ENCODE measurements at regions not wholly inside any gene's neighbourhood (a gene's known extent, or its start where the extent isn't known, plus 50 kb on each side); places are given as distances from the start of the nearest gene placed in this dataset.
"Not testable (repeated sequence)": the region's sequence is repeated elsewhere in the genome, so short reads cannot be mapped to it uniquely, and the experiment has no call there.

GRCh38 chr5:119954106-119954505 lies 324.7 kb downstream of the FAM170A start:
- no peaks in the 10 kb centered on the region for H3K4me1 ChIP-seq (ENCODE audit: control insufficient read depth in 2 of 3, insufficient read depth in 2 of 3, low read depth in 1 of 3, low read length in 3 of 3)
- FAIRE-seq = no peak

GRCh38 chr5:119961993-119962392 lies 332.6 kb downstream of the FAM170A start:
- no peak for FAIRE-seq

More at GRCh38 chr5:119954106-119954505, 324.7 kb downstream of the FAM170A start:
- Histone ChIP-seq H3K36me3 (ENCODE audit: control insufficient read depth in 2 of 3, insufficient read depth in 3 of 3, low read length in 3 of 3) (no peaks in the 10 kb centered on the region), H3K27me3 (ENCODE audit: control insufficient read depth, insufficient read depth, low read length) (no peaks in the 10 kb centered on the region), H3K9ac (ENCODE audit: low read length in 3 of 3) (no peak overlapping the region), H3K27ac (ENCODE audit: low read depth in 2 of 2, low read length in 2 of 2) (no peak overlapping the region), H3K4me3 (ENCODE audit: low read length in 3 of 3) (no peak overlapping the region), H3K9me3 (ENCODE audit: control insufficient read depth in 2 of 3, insufficient read depth in 1 of 3, low read length in 3 of 3) (peaks cover 0 to 2% (median 0%) of the 10 kb centered on the region in 3 donors)
- TF ChIP-seq CTCF (IDR thresholded peaks at IDR 0.05; ENCODE audit: borderline replicate concordance, extremely low read depth, insufficient read depth) = no peak
- no peak for DNase-seq
- intact Hi-C loops (cut with DNase I) = no loop called here

GRCh38 chr5:119966028-119966427 lies 336.7 kb downstream of the FAM170A start:
- no peak overlapping the region for H3K4me3 ChIP-seq (ENCODE audit: low read length in 3 of 3)
- no peaks in the 10 kb centered on the region for H3K27me3 ChIP-seq (ENCODE audit: control insufficient read depth, insufficient read depth, low read length)
- TF ChIP-seq CTCF (IDR thresholded peaks at IDR 0.05; ENCODE audit: borderline replicate concordance, extremely low read depth, insufficient read depth) = no peak
- intact Hi-C loops (cut with DNase I) = no loop called here
- FAIRE-seq (no peak), DNase-seq (no peak)
- H3K4me1 ChIP-seq (ENCODE audit: control insufficient read depth in 2 of 3, insufficient read depth in 2 of 3, low read depth in 1 of 3, low read length in 3 of 3) = no peaks in the 10 kb centered on the region
- H3K27ac ChIP-seq (ENCODE audit: low read depth in 2 of 2, low read length in 2 of 2) = no peak overlapping the region
- no peaks in the 10 kb centered on the region for H3K36me3 ChIP-seq (ENCODE audit: control insufficient read depth in 2 of 3, insufficient read depth in 3 of 3, low read length in 3 of 3)
- no peak overlapping the region for H3K9ac ChIP-seq (ENCODE audit: low read length in 3 of 3)
- no peaks in the 10 kb centered on the region for H3K9me3 ChIP-seq (ENCODE audit: control insufficient read depth in 2 of 3, insufficient read depth in 1 of 3, low read length in 3 of 3)

More at GRCh38 chr5:119961993-119962392, 332.6 kb downstream of the FAM170A start:
- intact Hi-C loops (cut with DNase I) = no loop called here
- Histone ChIP-seq H3K4me1 (ENCODE audit: control insufficient read depth in 2 of 3, insufficient read depth in 2 of 3, low read depth in 1 of 3, low read length in 3 of 3) (no peaks in the 10 kb centered on the region), H3K27ac (ENCODE audit: low read depth in 2 of 2, low read length in 2 of 2) (no peak overlapping the region), H3K36me3 (ENCODE audit: control insufficient read depth in 2 of 3, insufficient read depth in 3 of 3, low read length in 3 of 3) (no peaks in the 10 kb centered on the region), H3K27me3 (ENCODE audit: control insufficient read depth, insufficient read depth, low read length) (no peaks in the 10 kb centered on the region), H3K9ac (ENCODE audit: low read length in 3 of 3) (no peak overlapping the region), H3K4me3 (ENCODE audit: low read length in 3 of 3) (no peak overlapping the region), H3K9me3 (ENCODE audit: control insufficient read depth in 2 of 3, insufficient read depth in 1 of 3, low read length in 3 of 3) (no peaks in the 10 kb centered on the region)
- no peak for DNase-seq
- TF ChIP-seq CTCF (IDR thresholded peaks at IDR 0.05; ENCODE audit: borderline replicate concordance, extremely low read depth, insufficient read depth) = no peak

GRCh38 chr5:119968690-119969089 lies 339.3 kb downstream of the FAM170A start:
- no peaks in the 10 kb centered on the region for H3K36me3 ChIP-seq (ENCODE audit: control insufficient read depth in 2 of 3, insufficient read depth in 3 of 3, low read length in 3 of 3)
- H3K4me3 ChIP-seq (ENCODE audit: low read length in 3 of 3) = no peak overlapping the region
- no peaks in the 10 kb centered on the region for H3K27me3 ChIP-seq (ENCODE audit: control insufficient read depth, insufficient read depth, low read length)
- no peak for DNase-seq
- intact Hi-C loops (cut with DNase I) = no loop called here
- no peak overlapping the region for H3K9ac ChIP-seq (ENCODE audit: low read length in 3 of 3)
- no peaks in the 10 kb centered on the region for H3K9me3 ChIP-seq (ENCODE audit: control insufficient read depth in 2 of 3, insufficient read depth in 1 of 3, low read length in 3 of 3)
- TF ChIP-seq CTCF (IDR thresholded peaks at IDR 0.05; ENCODE audit: borderline replicate concordance, extremely low read depth, insufficient read depth) = no peak
- no peak overlapping the region for H3K27ac ChIP-seq (ENCODE audit: low read depth in 2 of 2, low read length in 2 of 2)
- no peaks in the 10 kb centered on the region for H3K4me1 ChIP-seq (ENCODE audit: control insufficient read depth in 2 of 3, insufficient read depth in 2 of 3, low read depth in 1 of 3, low read length in 3 of 3)
- no peak for FAIRE-seq

- H3K27ac ChIP-seq (ENCODE audit: low read depth in 2 of 2, low read length in 2 of 2); H3K4me1 ChIP-seq (ENCODE audit: control insufficient read depth in 2 of 3, insufficient read depth in 2 of 3, low read depth in 1 of 3, low read length in 3 of 3); FAIRE-seq; H3K9ac ChIP-seq (ENCODE audit: low read length in 3 of 3); DNase-seq; H3K36me3 ChIP-seq (ENCODE audit: control insufficient read depth in 2 of 3, insufficient read depth in 3 of 3, low read length in 3 of 3); H3K4me3 ChIP-seq (ENCODE audit: low read length in 3 of 3); H3K9me3 ChIP-seq (ENCODE audit: control insufficient read depth in 2 of 3, insufficient read depth in 1 of 3, low read length in 3 of 3); H3K27me3 ChIP-seq (ENCODE audit: control insufficient read depth, insufficient read depth, low read length); intact Hi-C loops (cut with DNase I): not testable (repeated sequence)
Measured at GRCh38 chr5:119987077-119987476, 357.7 kb downstream of the FAM170A start.
